IPS-20b (cell line): ENCODE measurements at regions not wholly inside any gene's neighbourhood (a gene's known extent, or its start where the extent isn't known, plus 50 kb on each side); places are given as distances from the start of the nearest gene placed in this dataset.

Experiments
- H3K27ac ChIP-seq: one replicate; pipeline ENCODE4 v1.5.1; 2013; ENCODE audit warnings: low read length
- H3K27me3 ChIP-seq: 2 replicates; pipeline ENCODE4 v1.6.1; 2013; ENCODE audit warnings: mild to moderate bottlenecking, low read length, inconsistent platforms; ENCODE audit not compliant: insufficient read depth
- H3K36me3 ChIP-seq: 2 replicates; pipeline ENCODE4 v1.6.1; 2013; ENCODE audit warnings: low read depth, mild to moderate bottlenecking, inconsistent platforms, low read length, moderate library complexity; ENCODE audit not compliant: insufficient read depth
- H3K4me1 ChIP-seq: 2 replicates; pipeline ENCODE4 v1.6.1; 2013; ENCODE audit warnings: mild to moderate bottlenecking, control low read depth, inconsistent platforms, low read length, moderate library complexity; ENCODE audit not compliant: insufficient read depth
- H3K4me3 ChIP-seq: 2 replicates; pipeline ENCODE4 v1.5.1; 2013; ENCODE audit warnings: mild to moderate bottlenecking, low read length, inconsistent platforms
- H3K9ac ChIP-seq: 2 replicates; pipeline ENCODE4 v1.6.1; 2013; ENCODE audit warnings: low read depth, mild to moderate bottlenecking, inconsistent platforms, low read length, moderate library complexity
- H3K9me3 ChIP-seq: 2 replicates; pipeline ENCODE4 v1.6.1; 2013; ENCODE audit warnings: mild to moderate bottlenecking, low read depth, low read length, inconsistent platforms; ENCODE audit not compliant: insufficient read depth

DNA sequence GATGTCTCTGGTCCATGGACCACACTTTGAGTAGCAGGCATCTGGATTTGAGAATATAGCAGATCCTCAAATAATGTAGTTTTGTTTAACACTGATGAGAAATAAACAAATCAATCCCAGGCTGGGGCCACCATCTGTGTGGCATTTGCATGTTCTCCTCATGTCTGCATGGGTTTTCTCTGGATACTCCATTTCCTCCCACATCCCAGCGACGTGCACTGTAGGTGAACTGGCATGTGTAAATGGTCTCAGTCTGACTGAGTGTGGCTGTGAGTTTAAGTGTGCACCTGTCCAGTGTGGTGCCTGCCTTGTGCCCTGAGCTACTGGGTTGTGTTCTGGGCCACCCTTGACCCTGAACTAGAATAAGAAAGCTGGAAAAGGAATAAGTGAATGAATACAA lies 66.3 kb upstream of the NANOGP8 start:
- H3K9me3 ChIP-seq, result no peaks in the 10 kb centered on the region
- no peaks in the 10 kb centered on the region for H3K36me3 ChIP-seq
- no peak overlapping the region for H3K4me3 ChIP-seq
- no peaks in the 10 kb centered on the region for H3K27me3 ChIP-seq
- no peak overlapping the region for H3K9ac ChIP-seq
- H3K4me1 ChIP-seq, result no peaks in the 10 kb centered on the region
- H3K27ac ChIP-seq, result no peak overlapping the region

DNA sequence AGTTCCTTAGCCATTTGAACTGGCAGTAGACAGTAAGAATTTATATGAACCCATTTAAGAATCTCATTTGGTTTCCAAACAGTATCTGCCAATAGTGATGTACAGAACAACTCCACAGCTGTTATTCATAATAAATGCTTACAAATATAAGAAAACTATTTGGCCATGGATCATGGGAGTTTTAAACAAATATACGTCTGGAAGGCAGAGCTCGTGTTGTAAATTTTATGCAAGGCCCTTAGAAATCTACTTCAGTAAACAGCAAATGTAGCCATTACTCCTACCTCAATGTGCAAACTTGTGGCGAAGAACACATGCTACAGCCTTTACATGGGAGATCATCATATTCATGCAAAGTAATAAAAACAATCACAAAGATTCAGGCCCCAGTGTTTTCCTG lies 65.3 kb upstream of the NANOGP8 start:
- H3K4me3 ChIP-seq, result no peak overlapping the region
- H3K27ac ChIP-seq, result no peak overlapping the region
- no peaks in the 10 kb centered on the region for H3K36me3 ChIP-seq
- H3K27me3 ChIP-seq, result no peaks in the 10 kb centered on the region
- H3K9me3 ChIP-seq, result no peaks in the 10 kb centered on the region
- no peak overlapping the region for H3K9ac ChIP-seq
- H3K4me1 ChIP-seq, result no peaks in the 10 kb centered on the region

GRCh38 chr15:35145336-35145735 lies 60.2 kb upstream of the NANOGP8 start:
- no peak overlapping the region for H3K4me3 ChIP-seq
- H3K27me3 ChIP-seq, result no peaks in the 10 kb centered on the region
- no peak overlapping the region for H3K9ac ChIP-seq
- H3K36me3 ChIP-seq, result no peaks in the 10 kb centered on the region
- H3K9me3 ChIP-seq, result no peaks in the 10 kb centered on the region
- H3K27ac ChIP-seq, result no peak overlapping the region
- H3K4me1 ChIP-seq, result 0 out of 2 replicates have a peak, but pooled peaks cover 3% of the 10 kb centered on the region

GRCh38 chr15:35142578-35142977 lies 57.5 kb upstream of the NANOGP8 start:
- H3K9me3 ChIP-seq, result no peaks in the 10 kb centered on the region
- no peak overlapping the region for H3K27ac ChIP-seq
- no peak overlapping the region for H3K9ac ChIP-seq
- H3K27me3 ChIP-seq, result no peaks in the 10 kb centered on the region
- no peaks in the 10 kb centered on the region for H3K36me3 ChIP-seq
- H3K4me1 ChIP-seq, result 0 out of 2 replicates have a peak, but pooled peaks cover 3% of the 10 kb centered on the region
- H3K4me3 ChIP-seq, result no peak overlapping the region; the same call in 1 of the 2 replicates

GRCh38 chr15:35141743-35142471 lies 56.8 kb upstream of the NANOGP8 start:
- Histone ChIP-seq H3K9ac (no peak overlapping the region), H3K27ac (no peak overlapping the region), H3K4me1 (0 out of 2 replicates have a peak, but pooled peaks cover 3% of the 10 kb centered on the region), H3K4me3 (no peak overlapping the region), H3K9me3 (no peaks in the 10 kb centered on the region), H3K27me3 (no peaks in the 10 kb centered on the region), H3K36me3 (no peaks in the 10 kb centered on the region)

GRCh38 chr15:35139822-35140221 lies 54.7 kb upstream of the NANOGP8 start:
- no peaks in the 10 kb centered on the region for H3K36me3 ChIP-seq

GRCh38 chr15:35137190-35137574 lies 52.1 kb upstream of the NANOGP8 start:
- H3K4me1 ChIP-seq, result no peaks in the 10 kb centered on the region

More at GRCh38 chr15:35139822-35140221, 54.7 kb upstream of the NANOGP8 start:
- Histone ChIP-seq H3K27ac (no peak overlapping the region), H3K4me1 (0 out of 2 replicates have a peak, but pooled peaks cover 3% of the 10 kb centered on the region), H3K27me3 (no peaks in the 10 kb centered on the region), H3K4me3 (no peak overlapping the region), H3K9me3 (no peaks in the 10 kb centered on the region), H3K9ac (no peak overlapping the region)

DNA sequence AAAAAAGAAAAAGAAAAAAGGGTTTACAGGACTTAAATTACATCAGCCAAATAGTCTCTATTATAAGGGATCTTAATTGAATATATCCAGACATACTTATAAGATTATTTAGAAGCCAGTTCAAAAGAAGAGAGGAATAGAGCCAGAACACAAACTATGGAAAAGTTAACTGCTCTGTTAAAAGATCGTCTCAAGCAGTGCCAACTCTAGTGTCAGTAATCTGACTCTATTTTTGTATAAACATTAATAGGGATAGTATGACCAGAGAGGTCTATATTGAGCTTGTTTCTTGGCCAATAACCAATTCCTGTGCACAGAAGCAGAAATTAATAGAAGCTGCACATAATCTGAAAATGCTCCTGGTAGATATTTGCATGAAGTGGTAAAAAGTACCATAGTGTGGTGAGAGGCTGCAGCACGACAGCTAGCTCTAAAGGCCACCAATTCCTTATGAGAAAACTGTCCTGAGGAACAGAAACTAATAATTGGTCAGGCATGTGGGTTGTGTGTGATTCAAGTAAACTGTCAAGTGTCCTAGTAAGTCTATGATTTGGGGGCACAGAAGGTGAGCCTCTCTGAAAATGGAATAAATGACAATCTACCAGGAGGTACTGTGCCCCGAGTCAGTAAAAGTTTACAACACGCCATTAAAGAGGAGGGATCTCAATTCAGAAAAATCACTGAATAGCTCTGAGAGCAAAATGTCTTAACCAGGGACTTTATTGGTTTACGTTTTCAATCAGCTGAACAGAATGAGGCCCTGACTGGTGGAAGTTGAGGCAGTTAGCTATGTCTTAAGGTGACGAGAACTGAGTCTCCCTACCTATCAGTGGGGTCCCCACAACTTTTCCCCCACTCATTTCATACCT lies 51.5 kb upstream of the NANOGP8 start:
- H3K27ac ChIP-seq, result no peak overlapping the region
- no peak overlapping the region for H3K4me3 ChIP-seq
- H3K27me3 ChIP-seq, result no peaks in the 10 kb centered on the region
- H3K4me1 ChIP-seq, result no peaks in the 10 kb centered on the region
- no peaks in the 10 kb centered on the region for H3K9me3 ChIP-seq
- H3K36me3 ChIP-seq, result no peaks in the 10 kb centered on the region
- H3K9ac ChIP-seq, result no peak overlapping the region

More at GRCh38 chr15:35137190-35137574, 52.1 kb upstream of the NANOGP8 start:
- Histone ChIP-seq H3K9me3 (no peaks in the 10 kb centered on the region), H3K27me3 (no peaks in the 10 kb centered on the region), H3K36me3 (no peaks in the 10 kb centered on the region), H3K27ac (no peak overlapping the region), H3K9ac (no peak overlapping the region), H3K4me3 (no peak overlapping the region)
